ENCODE measurements at regions not wholly inside any gene's neighbourhood (a gene's known extent, or its start where the extent isn't known, plus 50 kb on each side); places are given as distances from the start of the nearest gene placed in this dataset.

GRCh38 chr13:28573595-28574373, 78.9 kb upstream of the FLT1 start:
- no peak for DNase-seq (ENCODE audit: low read depth)

- no peak for DNase-seq (ENCODE audit: low read depth)
Observed at GRCh38 chr13:28572871-28573270, 77.9 kb upstream of the FLT1 start.

GRCh38 chr13:28570356-28570755, 75.4 kb upstream of the FLT1 start:
- peak; percentile 26 for DNase-seq (ENCODE audit: low read depth)

- peak; percentile 20 for DNase-seq (ENCODE audit: low read depth)
Observed at GRCh38 chr13:28569886-28570285, 75.0 kb upstream of the FLT1 start.

- peak; percentile 78 for DNase-seq (ENCODE audit: low read depth)
Observed at GRCh38 chr13:28568286-28568685, 73.4 kb upstream of the FLT1 start.

GRCh38 chr13:28566891-28567290, 72.0 kb upstream of the FLT1 start:
- DNase-seq (ENCODE audit: low read depth), result no peak

GRCh38 chr13:28566283-28566682, 71.4 kb upstream of the FLT1 start:
- DNase-seq (ENCODE audit: low read depth), result no peak

GRCh38 chr13:28564030-28564429, 69.1 kb upstream of the FLT1 start:
- DNase-seq (ENCODE audit: low read depth), result no peak

GRCh38 chr13:28563609-28564008, 68.7 kb upstream of the FLT1 start:
- DNase-seq (ENCODE audit: low read depth), result no peak

GRCh38 chr13:28560612-28561011, 65.7 kb upstream of the FLT1 start:
- peak; percentile 18 for DNase-seq (ENCODE audit: low read depth)

GRCh38 chr13:28559636-28560259, 64.8 kb upstream of the FLT1 start:
- no peak for DNase-seq (ENCODE audit: low read depth)

GRCh38 chr13:28558567-28558966, 63.6 kb upstream of the FLT1 start:
- DNase-seq (ENCODE audit: low read depth), result no peak

- DNase-seq (ENCODE audit: low read depth), result peak; percentile 98
Observed at GRCh38 chr13:28557725-28558520, 63.0 kb upstream of the FLT1 start.

GRCh38 chr13:28555096-28555495, 60.2 kb upstream of the FLT1 start:
- no peak for DNase-seq (ENCODE audit: low read depth)

GRCh38 chr13:28553971-28554370, 59.0 kb upstream of the FLT1 start:
- DNase-seq (ENCODE audit: low read depth), result no peak

GRCh38 chr13:28552288-28552687, 57.4 kb upstream of the FLT1 start:
- no peak for DNase-seq (ENCODE audit: low read depth)

- no peak for DNase-seq (ENCODE audit: low read depth)
Observed at GRCh38 chr13:28551498-28551895, 56.6 kb upstream of the FLT1 start.

GRCh38 chr13:28550721-28551497, 56.0 kb upstream of the FLT1 start:
- DNase-seq (ENCODE audit: low read depth), result no peak

GRCh38 chr13:28550091-28550490, 55.2 kb upstream of the FLT1 start:
- no peak for DNase-seq (ENCODE audit: low read depth)

- DNase-seq (ENCODE audit: low read depth), result peak; percentile 41
Observed at GRCh38 chr13:28548872-28549271, 53.9 kb upstream of the FLT1 start.

GRCh38 chr13:28548468-28548867, 53.5 kb upstream of the FLT1 start:
- DNase-seq (ENCODE audit: low read depth), result no peak

Data from EH (cell line).